Activated B cell treated with CpG ODN at 0.5 μM for 24 hours (primary cell): ENCODE measurements at regions not wholly inside any gene's neighbourhood (a gene's known extent, or its start where the extent isn't known, plus 50 kb on each side); places are given as distances from the start of the nearest gene placed in this dataset.

Source experiments
- ATAC-seq: fragments of 200-7000 bp; cut with Tn5 transposase; one replicate; pipeline ENCODE4 v1.10.0; 2021; ENCODE audit warnings: low read depth, mild to moderate bottlenecking, moderate library complexity
- CTCF ChIA-PET: fragments of 350-600 bp; sonication (Branson Sonifier 250); formaldehyde crosslinking; loops from one replicate; lab custom pipeline; 2021; ENCODE audit warnings: antibody characterized with exemption; lab: Charles Lee
- POLR2A ChIA-PET: fragments of 350-600 bp; sonication (Branson Sonifier 250); formaldehyde crosslinking; loops from one replicate; lab custom pipeline; 2021; ENCODE audit warnings: antibody characterized with exemption; lab: Charles Lee
- DNase-seq: peaks from one replicate; pipeline ENCODE4 v3.0.0; 2022
- H3K27ac Mint-ChIP-seq: one replicate; pipeline ENCODE4 v1.8.0; 2020; ENCODE audit warnings: mixed read lengths
- H3K27me3 Mint-ChIP-seq: one replicate; pipeline ENCODE4 v1.8.0; 2021; ENCODE audit warnings: mixed read lengths
- H3K36me3 Mint-ChIP-seq: one replicate; pipeline ENCODE4 v1.8.0; 2021; ENCODE audit warnings: low read depth, mixed read lengths
- H3K4me1 Mint-ChIP-seq: one replicate; pipeline ENCODE4 v1.8.0; 2021; ENCODE audit warnings: mixed read lengths
- H3K4me3 Mint-ChIP-seq: one replicate; pipeline ENCODE4 v1.8.0; 2020; ENCODE audit warnings: mild to moderate bottlenecking, mixed read lengths
- H3K9me3 Mint-ChIP-seq: one replicate; pipeline ENCODE4 v1.8.0; 2020; ENCODE audit warnings: mixed read lengths
- intact Hi-C: fragments of 100-400 bp; cut with micrococcal nuclease; formaldehyde crosslinking; loops from one replicate; pipeline ENCODE4 v1.15.1; 2024
- TF ChIP-seq, protein P1 (sequence below): fragments of 200-600 bp; IDR thresholded peaks from one replicate; pipeline ENCODE4 v1.8.0; 2022; ENCODE audit warnings: antibody characterized with exemption, mild to moderate bottlenecking

DNA sequence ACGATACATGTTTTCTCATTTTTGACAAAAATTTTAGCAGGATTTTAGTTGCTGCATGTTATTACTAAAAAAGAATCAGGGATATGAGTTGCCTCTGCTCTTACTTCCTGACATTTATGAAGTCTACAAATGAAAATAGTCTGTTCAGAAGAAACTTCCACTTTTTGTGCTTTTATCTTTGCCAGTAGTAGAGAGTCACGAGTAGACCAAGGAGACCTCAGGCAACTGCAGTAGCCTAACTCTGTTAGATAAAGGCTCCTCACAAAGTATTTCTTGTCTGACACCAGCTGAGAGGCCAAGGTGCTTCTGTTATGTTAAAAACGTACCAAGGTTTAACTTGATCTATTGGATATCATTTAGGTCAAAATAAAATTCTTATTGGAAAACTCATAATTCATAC, 333.9 kb downstream of the NR2F1-AS1 start:
- Mint-ChIP-seq H3K36me3 (no peaks in the 10 kb centered on the region), H3K4me1 (no peaks in the 10 kb centered on the region), H3K4me3 (no peak overlapping the region), H3K9me3 (no peaks in the 10 kb centered on the region), H3K27ac (no peak overlapping the region), H3K27me3 (no peaks in the 10 kb centered on the region)
- intact Hi-C loops, result no loop called here
- CTCF ChIA-PET, result no interaction called here
- no peak for ATAC-seq
- POLR2A ChIA-PET, result no interaction called here
- TF ChIP-seq, protein P1, sequence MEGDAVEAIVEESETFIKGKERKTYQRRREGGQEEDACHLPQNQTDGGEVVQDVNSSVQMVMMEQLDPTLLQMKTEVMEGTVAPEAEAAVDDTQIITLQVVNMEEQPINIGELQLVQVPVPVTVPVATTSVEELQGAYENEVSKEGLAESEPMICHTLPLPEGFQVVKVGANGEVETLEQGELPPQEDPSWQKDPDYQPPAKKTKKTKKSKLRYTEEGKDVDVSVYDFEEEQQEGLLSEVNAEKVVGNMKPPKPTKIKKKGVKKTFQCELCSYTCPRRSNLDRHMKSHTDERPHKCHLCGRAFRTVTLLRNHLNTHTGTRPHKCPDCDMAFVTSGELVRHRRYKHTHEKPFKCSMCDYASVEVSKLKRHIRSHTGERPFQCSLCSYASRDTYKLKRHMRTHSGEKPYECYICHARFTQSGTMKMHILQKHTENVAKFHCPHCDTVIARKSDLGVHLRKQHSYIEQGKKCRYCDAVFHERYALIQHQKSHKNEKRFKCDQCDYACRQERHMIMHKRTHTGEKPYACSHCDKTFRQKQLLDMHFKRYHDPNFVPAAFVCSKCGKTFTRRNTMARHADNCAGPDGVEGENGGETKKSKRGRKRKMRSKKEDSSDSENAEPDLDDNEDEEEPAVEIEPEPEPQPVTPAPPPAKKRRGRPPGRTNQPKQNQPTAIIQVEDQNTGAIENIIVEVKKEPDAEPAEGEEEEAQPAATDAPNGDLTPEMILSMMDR, result no peak
- DNase-seq, result no peak

DNA sequence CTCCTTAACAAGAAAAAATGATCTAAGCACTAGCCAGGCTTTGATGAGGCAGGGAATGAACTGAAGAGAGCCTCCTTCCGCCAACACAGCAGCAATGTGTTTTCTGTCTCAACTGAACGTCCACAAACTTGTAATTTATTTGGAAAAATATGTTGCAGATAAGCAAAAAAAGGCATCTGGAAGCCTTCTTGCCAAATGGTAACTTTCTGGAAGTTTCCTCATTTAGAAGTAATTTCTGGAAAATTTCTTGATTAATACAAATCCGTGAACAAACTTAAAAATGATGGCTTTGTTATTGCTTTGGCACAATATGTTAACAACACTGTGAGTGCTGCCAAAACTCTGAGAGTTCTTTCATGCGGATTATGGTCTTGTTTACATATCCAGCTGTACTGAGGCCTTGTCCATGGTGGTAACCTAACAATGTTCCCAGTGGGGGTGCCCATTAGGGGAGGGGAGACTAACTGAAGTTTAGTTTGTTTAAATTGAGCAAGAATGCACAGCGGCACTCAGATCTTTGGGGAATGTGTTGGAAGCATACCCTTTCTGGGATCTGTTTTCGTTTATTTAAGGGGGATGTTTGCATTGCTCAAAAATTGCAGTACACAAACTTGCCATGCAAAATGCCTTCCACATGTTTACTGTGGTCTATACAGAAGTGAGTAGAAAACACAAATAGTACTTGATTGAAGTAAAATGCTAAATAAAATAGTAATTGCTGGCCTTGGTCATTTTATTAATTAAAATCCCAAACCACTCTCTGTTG, 334.7 kb downstream of the NR2F1-AS1 start:
- no peak for DNase-seq
- H3K27me3 Mint-ChIP-seq, result no peaks in the 10 kb centered on the region

DNA sequence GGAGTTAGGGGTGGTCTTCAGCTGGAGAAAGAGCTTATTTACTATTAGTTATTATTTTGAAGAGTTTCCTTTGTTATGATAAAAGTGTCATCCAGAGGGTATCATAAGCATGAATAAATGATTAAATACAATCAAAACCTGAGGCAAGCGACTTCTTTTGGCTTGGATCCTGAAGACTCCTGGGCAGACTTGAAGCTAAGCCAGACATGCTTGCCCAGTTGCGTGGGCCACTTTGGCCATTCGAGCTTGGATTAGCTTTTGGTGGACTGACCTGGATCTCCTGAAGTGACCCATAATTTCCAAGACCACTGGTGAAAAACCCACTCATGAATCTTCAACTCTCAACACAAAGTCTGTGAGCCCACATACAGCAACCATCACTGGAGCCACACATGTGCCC, 335.8 kb downstream of the NR2F1-AS1 start:
- POLR2A ChIA-PET, result no interaction called here
- ATAC-seq (no peak), DNase-seq (no peak)
- H3K27me3 Mint-ChIP-seq, result no peaks in the 10 kb centered on the region
- TF ChIP-seq, protein P1, result no peak
- H3K4me1 Mint-ChIP-seq, result no peaks in the 10 kb centered on the region
- H3K4me3 Mint-ChIP-seq, result no peak overlapping the region
- intact Hi-C loops, result no loop called here
- no peaks in the 10 kb centered on the region for H3K9me3 Mint-ChIP-seq
- no peaks in the 10 kb centered on the region for H3K36me3 Mint-ChIP-seq
- CTCF ChIA-PET, result no interaction called here
- no peak overlapping the region for H3K27ac Mint-ChIP-seq

More for the DNA sequence above, 334.7 kb downstream of the NR2F1-AS1 start:
- H3K36me3 Mint-ChIP-seq, result no peaks in the 10 kb centered on the region
- POLR2A ChIA-PET, result no interaction called here
- TF ChIP-seq, protein P1, result no peak
- H3K27ac Mint-ChIP-seq, result no peak overlapping the region
- no peaks in the 10 kb centered on the region for H3K9me3 Mint-ChIP-seq
- no peak for ATAC-seq
- H3K4me3 Mint-ChIP-seq, result no peak overlapping the region
- intact Hi-C loops, result no loop called here
- CTCF ChIA-PET, result no interaction called here
- H3K4me1 Mint-ChIP-seq, result no peaks in the 10 kb centered on the region

DNA sequence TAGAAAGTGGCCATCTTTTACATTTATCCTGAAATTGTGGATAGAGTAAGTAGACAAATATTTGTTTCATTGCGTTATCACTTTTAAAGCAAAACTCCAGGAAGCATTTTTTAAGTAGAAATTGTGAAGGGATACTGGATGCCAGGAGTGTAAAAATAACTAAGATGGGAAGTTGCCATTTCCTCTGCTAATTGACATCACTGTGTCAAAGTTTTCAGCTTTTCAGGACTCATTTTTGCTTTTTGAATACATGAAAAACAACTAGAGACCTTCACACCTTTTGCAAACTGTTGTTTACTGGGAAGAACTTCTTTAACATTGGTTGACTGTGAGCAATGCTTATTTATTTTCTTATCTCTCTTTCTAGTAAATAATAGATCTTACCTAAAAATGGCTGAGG, 337.5 kb downstream of the NR2F1-AS1 start:
- TF ChIP-seq, protein P1, result no peak
- H3K9me3 Mint-ChIP-seq, result no peaks in the 10 kb centered on the region
- no peaks in the 10 kb centered on the region for H3K4me1 Mint-ChIP-seq
- intact Hi-C loops, result no loop called here
- no peak overlapping the region for H3K27ac Mint-ChIP-seq
- no peak overlapping the region for H3K4me3 Mint-ChIP-seq
- no peaks in the 10 kb centered on the region for H3K36me3 Mint-ChIP-seq
- no peak for ATAC-seq
- ChIA-PET POLR2A (no interaction called here), CTCF (no interaction called here)
- H3K27me3 Mint-ChIP-seq, result no peaks in the 10 kb centered on the region
- no peak for DNase-seq

DNA sequence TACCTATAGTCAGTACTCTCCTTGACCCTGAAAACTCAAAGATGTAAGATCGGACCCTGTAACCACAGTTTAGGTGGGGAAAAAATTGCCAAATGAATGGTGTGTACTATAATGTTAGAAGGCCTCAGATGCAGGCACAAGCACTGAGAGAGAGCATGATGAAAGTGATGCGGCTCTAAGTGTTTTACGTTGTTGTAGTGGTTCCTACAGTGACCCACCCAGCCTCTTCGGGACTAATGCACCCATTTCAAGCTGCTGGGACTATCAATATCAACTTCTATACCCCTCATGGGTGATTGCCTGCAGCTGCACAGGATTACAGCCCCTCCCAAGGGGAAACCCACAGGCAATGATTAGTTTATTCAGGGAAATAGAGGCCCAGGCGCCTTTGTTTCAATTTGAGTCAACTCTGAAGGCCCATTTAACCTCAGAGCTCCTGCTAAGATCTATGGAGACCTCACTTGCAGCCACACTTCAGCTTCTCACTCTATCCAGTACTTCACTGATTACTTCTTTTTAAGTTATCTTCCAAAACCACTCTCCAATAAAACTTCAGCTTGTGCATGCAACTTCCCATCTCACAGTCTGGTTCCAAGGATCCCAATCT, 340.7 kb downstream of the NR2F1-AS1 start:
- H3K4me3 Mint-ChIP-seq, result no peak overlapping the region
- no peak overlapping the region for H3K27ac Mint-ChIP-seq
- intact Hi-C loops, result no loop called here
- POLR2A ChIA-PET, result no interaction called here
- H3K27me3 Mint-ChIP-seq, result no peaks in the 10 kb centered on the region
- DNase-seq (no peak), ATAC-seq (no peak)
- no peaks in the 10 kb centered on the region for H3K4me1 Mint-ChIP-seq
- peaks cover 2% of the 10 kb centered on the region for H3K9me3 Mint-ChIP-seq
- TF ChIP-seq, protein P1, result no peak
- CTCF ChIA-PET, result no interaction called here
- H3K36me3 Mint-ChIP-seq, result no peaks in the 10 kb centered on the region
